CD8-positive, alpha-beta memory T cell (primary cell): ENCODE measurements at regions not wholly inside any gene's neighbourhood (a gene's known extent, or its start where the extent isn't known, plus 50 kb on each side); places are given as distances from the start of the nearest gene placed in this dataset.

ENCODE experiments used
- CTCF ChIA-PET: fragments of 350-600 bp; sonication (Branson Sonifier 250); formaldehyde crosslinking; loops from one replicate; lab custom pipeline; 2021; ENCODE audit warnings: antibody characterized with exemption; lab: Charles Lee
- POLR2A ChIA-PET: fragments of 350-600 bp; sonication (Branson Sonifier 250); formaldehyde crosslinking; loops from one replicate; lab custom pipeline; 2021; ENCODE audit warnings: antibody characterized with exemption; lab: Charles Lee
- DNase-seq, 5 donors: peaks; one replicate each; pipeline versions ENCODE4 v3.0.0 to v3.0.0-alpha.2; 2020 to 2022; ENCODE audit warnings: mixed read lengths in 1 of 5
- H3K27ac ChIP-seq: one replicate; pipeline ENCODE4 v1.7.0; 2013; ENCODE audit warnings: low read depth, mild to moderate bottlenecking, low read length, moderate library complexity
- H3K27me3 ChIP-seq: 2 replicates; pipeline ENCODE4 v1.7.0; 2013; ENCODE audit warnings: low read length, mild to moderate bottlenecking; ENCODE audit not compliant: insufficient read depth, poor library complexity, severe bottlenecking
- H3K36me3 ChIP-seq: 2 replicates; pipeline ENCODE4 v1.7.0; 2013; ENCODE audit warnings: mild to moderate bottlenecking, low read length, moderate library complexity; ENCODE audit not compliant: insufficient read depth
- H3K4me1 ChIP-seq: 2 replicates; pipeline ENCODE4 v1.7.0; 2013; ENCODE audit warnings: mild to moderate bottlenecking, low read length, moderate library complexity; ENCODE audit not compliant: insufficient read depth
- H3K4me3 ChIP-seq: 2 replicates; pipeline ENCODE4 v1.7.0; 2013; ENCODE audit warnings: mild to moderate bottlenecking, low read length
- H3K9me3 ChIP-seq: 2 replicates; pipeline ENCODE4 v1.7.0; 2013; ENCODE audit warnings: mild to moderate bottlenecking, low read length
- H3K27ac Mint-ChIP-seq, 8 donors: one replicate each; pipeline ENCODE4 v1.8.0; 2020 to 2021; ENCODE audit warnings: mixed read lengths in 8 of 8, mild to moderate bottlenecking in 6 of 8, inconsistent platforms in 3 of 8, moderate library complexity in 3 of 8
- H3K27me3 Mint-ChIP-seq, 2 donors: one replicate each; pipeline ENCODE4 v1.8.0; 2020 to 2021; ENCODE audit warnings: mixed read lengths in 2 of 2, mild to moderate bottlenecking in 1 of 2, moderate library complexity in 1 of 2
- H3K36me3 Mint-ChIP-seq, 3 donors: one replicate each; pipeline ENCODE4 v1.8.0; 2020 to 2021; ENCODE audit warnings: mixed read lengths in 3 of 3, inconsistent platforms in 1 of 3, mild to moderate bottlenecking in 1 of 3
- H3K4me1 Mint-ChIP-seq, 3 donors: one replicate each; pipeline ENCODE4 v1.8.0; 2020 to 2021; ENCODE audit warnings: mixed read lengths in 3 of 3, inconsistent platforms in 1 of 3, mild to moderate bottlenecking in 1 of 3
- H3K4me3 Mint-ChIP-seq, 7 donors: one replicate each; pipeline ENCODE4 v1.8.0; 2020 to 2021; ENCODE audit warnings: mixed read lengths in 7 of 7, mild to moderate bottlenecking in 6 of 7, moderate library complexity in 4 of 7, inconsistent platforms in 2 of 7
- H3K9me3 Mint-ChIP-seq, 5 donors: one replicate each; pipeline ENCODE4 v1.8.0; 2020 to 2022; ENCODE audit warnings: mixed read lengths in 5 of 5, mild to moderate bottlenecking in 3 of 5, moderate library complexity in 2 of 5, inconsistent platforms in 1 of 5

DNA sequence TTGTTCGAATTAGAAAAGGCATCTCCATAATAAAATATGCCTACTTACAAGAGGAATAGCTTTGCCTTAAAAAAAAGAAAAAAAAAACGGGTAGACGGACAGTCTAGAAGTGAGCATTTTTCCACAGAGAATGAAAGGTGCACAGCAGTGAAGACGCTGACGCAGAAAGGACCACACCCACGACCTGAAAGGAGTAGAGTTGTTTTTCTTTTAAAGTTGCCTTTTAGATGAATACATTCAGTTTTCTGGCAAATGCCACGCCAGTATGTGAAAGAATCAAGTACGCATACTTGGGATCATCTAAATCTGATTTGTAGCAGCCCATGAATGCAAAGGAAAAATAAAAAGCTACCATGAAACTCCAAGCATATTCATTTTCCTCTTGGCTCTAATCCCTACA is 809.2 kb upstream of the SOX11 start:
- CTCF ChIA-PET, result no interaction called here
- Histone ChIP-seq H3K9me3 (no peaks in the 10 kb centered on the region), H3K4me1 (no peaks in the 10 kb centered on the region), H3K27me3 (no peaks in the 10 kb centered on the region), H3K4me3 (no peak overlapping the region), H3K36me3 (no peaks in the 10 kb centered on the region), H3K27ac (no peak overlapping the region)
- no peaks in the 10 kb centered on the region for H3K27me3 Mint-ChIP-seq
- POLR2A ChIA-PET, result no interaction called here
- H3K9me3 Mint-ChIP-seq, result peaks cover 0 to 26% (median 11%) of the 10 kb centered on the region in 5 donors
- DNase-seq, result no peak
- no peak overlapping the region for H3K27ac Mint-ChIP-seq
- no peak overlapping the region for H3K4me3 Mint-ChIP-seq
- no peaks in the 10 kb centered on the region for H3K4me1 Mint-ChIP-seq
- no peaks in the 10 kb centered on the region for H3K36me3 Mint-ChIP-seq

DNA sequence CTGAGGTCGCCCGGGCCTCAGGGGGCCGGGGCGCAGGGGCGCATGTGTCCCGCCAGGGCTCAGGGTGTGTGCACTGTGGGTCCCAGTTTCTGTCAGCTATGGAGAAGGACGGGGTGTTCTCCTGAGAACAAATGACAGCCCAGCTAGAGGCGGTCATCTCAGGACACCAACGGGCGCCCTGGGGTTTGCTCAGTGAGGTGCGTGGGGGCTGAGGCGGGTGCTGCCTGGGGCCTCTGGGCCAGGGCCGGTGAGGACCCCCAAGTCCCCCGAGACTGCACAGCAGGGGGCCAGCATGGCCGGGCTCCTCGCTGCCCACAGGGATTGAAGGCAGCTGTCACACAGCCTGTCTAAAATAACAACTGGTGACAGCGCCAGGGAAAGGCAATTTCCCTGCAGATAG is 808.8 kb upstream of the SOX11 start:
- ChIA-PET CTCF (no interaction called here), POLR2A (no interaction called here)
- Mint-ChIP-seq H3K9me3 (peaks cover 0 to 28% (median 11%) of the 10 kb centered on the region in 5 donors), H3K27me3 (no peaks in the 10 kb centered on the region), H3K4me1 (no peaks in the 10 kb centered on the region), H3K36me3 (no peaks in the 10 kb centered on the region), H3K4me3 (no peak overlapping the region), H3K27ac (no peak overlapping the region)
- Histone ChIP-seq H3K27ac (no peak overlapping the region), H3K27me3 (no peaks in the 10 kb centered on the region), H3K4me3 (no peak overlapping the region), H3K9me3 (no peaks in the 10 kb centered on the region), H3K4me1 (no peaks in the 10 kb centered on the region), H3K36me3 (no peaks in the 10 kb centered on the region)
- DNase-seq, result no peak

DNA sequence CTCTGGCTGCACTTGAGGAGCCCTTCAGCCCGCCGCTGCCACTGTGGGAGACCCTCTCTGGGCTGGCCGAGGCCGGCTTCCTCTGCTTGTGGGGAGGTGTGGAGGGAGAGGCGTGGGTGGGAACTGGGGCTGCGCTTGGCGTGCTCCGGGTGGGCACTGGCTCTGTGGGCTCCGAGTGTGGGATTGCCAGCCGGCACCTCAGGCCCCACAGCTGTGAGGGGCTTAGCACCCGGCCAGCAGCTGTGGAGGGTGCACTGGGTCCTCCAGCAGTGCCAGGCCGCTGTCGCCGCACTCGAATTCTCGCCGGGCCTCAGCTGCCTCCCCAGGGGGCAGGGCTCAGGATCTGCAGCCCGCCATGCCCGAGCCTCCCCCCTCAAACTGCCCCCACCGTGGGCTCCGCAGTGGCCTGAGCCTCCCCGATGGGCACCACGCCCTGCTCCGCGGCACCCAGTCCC is 808.0 kb upstream of the SOX11 start:
- no peaks in the 10 kb centered on the region for H3K36me3 Mint-ChIP-seq
- ChIA-PET CTCF (interaction anchor here (1.6 kb wide), 1 partner anchor 47 kb away, joined by 3 read pairs; no protein-coding TSS in a partner anchor), POLR2A (no interaction called here)
- H3K27me3 ChIP-seq, result no peaks in the 10 kb centered on the region
- no peaks in the 10 kb centered on the region for H3K9me3 ChIP-seq
- H3K4me1 ChIP-seq, result no peaks in the 10 kb centered on the region
- H3K4me3 ChIP-seq, result no peak overlapping the region
- H3K4me3 Mint-ChIP-seq, result no peak overlapping the region
- DNase-seq, result no peak
- H3K27me3 Mint-ChIP-seq, result no peaks in the 10 kb centered on the region
- no peak overlapping the region for H3K27ac ChIP-seq
- H3K36me3 ChIP-seq, result no peaks in the 10 kb centered on the region
- peaks cover 0 to 28% (median 11%) of the 10 kb centered on the region in 5 donors for H3K9me3 Mint-ChIP-seq
- no peaks in the 10 kb centered on the region for H3K4me1 Mint-ChIP-seq
- no peak overlapping the region for H3K27ac Mint-ChIP-seq

DNA sequence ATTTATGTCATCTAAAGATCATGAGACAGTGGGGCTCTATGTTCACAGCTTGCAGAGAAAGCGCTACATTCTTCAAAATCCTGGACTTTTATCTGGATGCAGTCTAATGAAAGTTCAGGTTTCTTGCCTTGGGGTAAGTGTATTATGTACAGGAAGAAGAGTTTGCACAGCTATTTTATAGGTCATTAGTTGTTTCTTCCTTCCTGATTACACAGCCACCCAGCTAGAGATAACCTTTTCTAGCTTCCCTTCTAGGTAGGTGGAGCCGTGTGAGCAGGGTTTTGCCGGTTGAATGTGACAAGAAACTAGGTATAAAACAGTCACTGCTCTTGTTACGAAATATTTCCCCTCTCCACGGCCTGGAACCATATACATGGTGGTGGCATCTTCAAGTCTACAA is 800.8 kb upstream of the SOX11 start:
- CTCF ChIA-PET, result no interaction called here
- no peak overlapping the region for H3K27ac Mint-ChIP-seq
- no peak for DNase-seq
- H3K36me3 Mint-ChIP-seq, result no peaks in the 10 kb centered on the region
- H3K4me3 ChIP-seq, result no peak overlapping the region
- no peaks in the 10 kb centered on the region for H3K4me1 Mint-ChIP-seq
- no peak overlapping the region for H3K27ac ChIP-seq
- no peaks in the 10 kb centered on the region for H3K9me3 ChIP-seq
- H3K27me3 Mint-ChIP-seq, result peaks cover 0 to 2% of the 10 kb centered on the region in 2 donors
- peaks cover 2 to 34% (median 10%) of the 10 kb centered on the region in 5 donors for H3K9me3 Mint-ChIP-seq
- no peak overlapping the region for H3K4me3 Mint-ChIP-seq
- no peaks in the 10 kb centered on the region for H3K36me3 ChIP-seq
- POLR2A ChIA-PET, result no interaction called here
- H3K27me3 ChIP-seq, result no peaks in the 10 kb centered on the region
- no peaks in the 10 kb centered on the region for H3K4me1 ChIP-seq

DNA sequence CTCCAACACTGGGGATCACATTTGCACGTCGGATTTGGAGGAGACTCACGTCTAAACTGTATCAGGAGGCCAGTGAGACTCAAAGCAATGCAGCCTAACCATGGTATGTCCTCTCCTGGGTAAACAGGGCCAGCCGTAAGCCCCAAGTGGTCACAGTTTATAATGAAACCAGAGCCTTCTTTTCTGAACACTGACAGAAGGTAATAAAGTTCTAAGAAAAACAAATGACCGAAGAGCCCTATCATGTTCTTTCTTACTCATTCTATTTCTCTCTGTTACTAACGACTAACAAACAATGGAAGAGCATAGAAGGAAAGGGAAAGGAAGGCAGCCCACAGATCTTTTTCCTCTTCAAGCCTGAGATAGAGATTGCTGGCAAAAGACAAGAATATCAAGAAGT is 796.8 kb upstream of the SOX11 start:
- no peaks in the 10 kb centered on the region for H3K4me1 ChIP-seq
- H3K9me3 ChIP-seq, result no peaks in the 10 kb centered on the region
- H3K27me3 ChIP-seq, result no peaks in the 10 kb centered on the region
- no peaks in the 10 kb centered on the region for H3K4me1 Mint-ChIP-seq
- DNase-seq, result no peak
- H3K27ac Mint-ChIP-seq, result no peak overlapping the region
- H3K36me3 ChIP-seq, result no peaks in the 10 kb centered on the region
- ChIA-PET POLR2A (no interaction called here), CTCF (no interaction called here)
- no peak overlapping the region for H3K27ac ChIP-seq
- no peak overlapping the region for H3K4me3 Mint-ChIP-seq
- H3K36me3 Mint-ChIP-seq, result no peaks in the 10 kb centered on the region
- H3K4me3 ChIP-seq, result no peak overlapping the region
- H3K9me3 Mint-ChIP-seq, result peaks cover 3 to 29% (median 8%) of the 10 kb centered on the region in 5 donors
- H3K27me3 Mint-ChIP-seq, result peaks cover 0 to 2% of the 10 kb centered on the region in 2 donors

DNA sequence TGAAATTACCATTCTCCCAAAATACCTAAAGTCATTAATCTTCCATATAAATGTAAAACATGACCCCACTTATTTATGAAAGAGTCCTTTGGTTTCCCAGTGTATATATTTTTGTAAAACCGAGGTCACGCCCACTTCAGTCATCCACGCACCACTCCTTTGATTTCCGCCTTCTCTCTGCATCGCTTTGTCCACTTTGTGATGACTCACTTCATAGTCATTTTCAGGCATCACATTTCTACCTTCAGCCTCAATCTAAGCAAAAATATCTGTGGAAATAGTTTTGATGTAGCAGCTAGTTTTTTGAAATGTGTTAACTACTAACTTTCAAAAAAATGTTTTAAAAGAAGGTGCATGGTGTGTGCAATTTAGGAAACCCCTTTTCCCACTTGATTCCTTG is 793.5 kb upstream of the SOX11 start:
- Histone ChIP-seq H3K4me1 (no peaks in the 10 kb centered on the region), H3K4me3 (no peak overlapping the region), H3K27me3 (no peaks in the 10 kb centered on the region), H3K9me3 (no peaks in the 10 kb centered on the region), H3K27ac (no peak overlapping the region), H3K36me3 (no peaks in the 10 kb centered on the region)
- H3K4me1 Mint-ChIP-seq, result no peaks in the 10 kb centered on the region
- ChIA-PET POLR2A (no interaction called here), CTCF (no interaction called here)
- H3K4me3 Mint-ChIP-seq, result no peak overlapping the region
- DNase-seq, result no peak
- peaks cover 6 to 15% (median 9%) of the 10 kb centered on the region in 5 donors for H3K9me3 Mint-ChIP-seq
- no peak overlapping the region for H3K27ac Mint-ChIP-seq
- peaks cover 0 to 2% of the 10 kb centered on the region in 2 donors for H3K27me3 Mint-ChIP-seq
- no peaks in the 10 kb centered on the region for H3K36me3 Mint-ChIP-seq

DNA sequence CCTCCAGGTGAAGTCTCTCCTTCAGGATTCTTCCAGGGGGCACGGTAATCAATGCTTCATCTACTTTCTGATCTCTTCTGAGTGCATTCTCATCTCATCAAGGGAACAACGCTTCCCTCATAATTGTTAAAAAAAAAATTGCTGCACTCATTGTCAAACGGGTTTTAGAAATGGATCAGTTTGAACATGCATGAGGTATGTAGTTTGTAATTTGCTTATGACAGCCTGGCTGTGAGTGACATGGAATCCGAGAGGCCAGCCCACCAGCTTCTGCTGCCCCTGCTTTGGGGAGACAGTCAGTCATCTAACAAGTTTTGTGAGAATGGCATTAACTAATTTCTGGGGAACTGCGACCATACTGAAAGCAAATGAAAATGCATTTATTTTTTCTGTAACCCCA is 791.9 kb upstream of the SOX11 start:
- H3K27ac Mint-ChIP-seq, result no peak overlapping the region
- no peaks in the 10 kb centered on the region for H3K36me3 Mint-ChIP-seq
- Histone ChIP-seq H3K4me3 (no peak overlapping the region), H3K4me1 (no peaks in the 10 kb centered on the region), H3K27me3 (no peaks in the 10 kb centered on the region), H3K27ac (no peak overlapping the region), H3K36me3 (no peaks in the 10 kb centered on the region), H3K9me3 (no peaks in the 10 kb centered on the region)
- H3K27me3 Mint-ChIP-seq, result no peaks in the 10 kb centered on the region
- H3K4me1 Mint-ChIP-seq, result no peaks in the 10 kb centered on the region
- H3K9me3 Mint-ChIP-seq, result peaks cover 4 to 10% (median 6%) of the 10 kb centered on the region in 5 donors
- no peak for DNase-seq
- ChIA-PET POLR2A (no interaction called here), CTCF (no interaction called here)
- no peak overlapping the region for H3K4me3 Mint-ChIP-seq

DNA sequence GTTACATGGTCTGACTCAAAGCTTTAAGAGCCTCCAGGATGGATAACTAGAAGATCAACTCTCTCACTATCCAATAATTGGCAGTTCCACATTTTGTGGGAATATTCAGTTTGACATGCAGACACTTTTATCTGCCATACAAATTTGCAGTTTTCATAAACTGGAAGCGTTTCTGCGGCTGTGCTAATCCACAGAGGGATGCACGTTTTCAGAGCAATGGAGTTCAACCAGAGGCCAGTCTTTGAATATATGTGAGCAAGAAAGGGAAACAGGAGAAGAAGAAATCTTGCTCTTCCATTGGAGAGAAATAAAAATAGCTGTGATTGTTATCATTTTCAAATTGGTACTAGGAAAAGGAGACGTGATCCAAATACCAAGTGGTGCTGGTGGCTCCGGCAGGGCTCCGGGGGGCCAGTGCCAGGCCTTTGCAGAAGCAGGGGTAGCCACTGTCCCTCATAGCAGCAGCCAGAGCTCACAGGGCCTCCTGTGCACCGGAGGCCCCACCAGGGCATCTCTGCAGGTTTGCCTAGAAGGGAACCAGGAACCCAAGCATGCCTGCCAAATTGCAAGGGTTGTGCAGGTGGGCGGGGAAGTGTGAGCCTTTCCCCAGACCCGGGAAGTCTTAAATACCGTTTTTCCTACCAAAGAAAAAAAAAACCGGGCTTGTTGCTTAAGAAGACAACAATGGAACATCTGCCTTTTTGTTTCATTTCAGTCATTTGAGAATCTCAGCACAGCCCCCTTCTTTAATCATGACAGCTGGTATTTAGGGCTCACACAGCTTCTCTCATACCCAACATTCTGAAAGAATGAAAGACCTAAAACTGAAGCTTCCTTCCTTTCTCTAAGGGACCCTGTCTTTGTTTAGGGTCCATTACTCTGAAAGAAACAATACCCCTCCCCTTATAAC is 791.1 kb upstream of the SOX11 start:
- H3K4me3 Mint-ChIP-seq, result no peak overlapping the region
- no peaks in the 10 kb centered on the region for H3K27me3 Mint-ChIP-seq
- CTCF ChIA-PET, result no interaction called here
- no peak overlapping the region for H3K27ac Mint-ChIP-seq
- H3K4me1 Mint-ChIP-seq, result no peaks in the 10 kb centered on the region
- H3K9me3 Mint-ChIP-seq, result peaks cover 5 to 13% (median 9%) of the 10 kb centered on the region in 5 donors
- POLR2A ChIA-PET, result no interaction called here
- no peaks in the 10 kb centered on the region for H3K36me3 Mint-ChIP-seq
- Histone ChIP-seq H3K27ac (no peak overlapping the region), H3K27me3 (no peaks in the 10 kb centered on the region), H3K36me3 (no peaks in the 10 kb centered on the region), H3K9me3 (no peaks in the 10 kb centered on the region), H3K4me1 (no peaks in the 10 kb centered on the region), H3K4me3 (no peak overlapping the region)
- no peak for DNase-seq
